Uterus (tissue), 2 donors: ENCODE measurements at regions not wholly inside any gene's neighbourhood (a gene's known extent, or its start where the extent isn't known, plus 50 kb on each side); places are given as distances from the start of the nearest gene placed in this dataset.

ENCODE experiments used
- POLR2A ChIP-seq, 2 donors: fragments of 450-650 bp; IDR thresholded peaks; one replicate each; pipeline ENCODE4 v1.6.1; 2016; ENCODE audit warnings: antibody characterized with exemption in 2 of 2, mild to moderate bottlenecking in 1 of 2, moderate library complexity in 1 of 2
- TF ChIP-seq, protein P1 (sequence below), 4 experiments: fragments of 200-600 bp in 2 of 4; fragments of 450-650 bp in 2 of 4; sonication (generic) in 2 of 4; IDR thresholded peaks; one replicate each; pipeline ENCODE4 v1.5.1; 2016 to 2019; ENCODE audit warnings: antibody characterized with exemption in 4 of 4, mild to moderate bottlenecking in 2 of 4, moderate library complexity in 1 of 4

DNA sequence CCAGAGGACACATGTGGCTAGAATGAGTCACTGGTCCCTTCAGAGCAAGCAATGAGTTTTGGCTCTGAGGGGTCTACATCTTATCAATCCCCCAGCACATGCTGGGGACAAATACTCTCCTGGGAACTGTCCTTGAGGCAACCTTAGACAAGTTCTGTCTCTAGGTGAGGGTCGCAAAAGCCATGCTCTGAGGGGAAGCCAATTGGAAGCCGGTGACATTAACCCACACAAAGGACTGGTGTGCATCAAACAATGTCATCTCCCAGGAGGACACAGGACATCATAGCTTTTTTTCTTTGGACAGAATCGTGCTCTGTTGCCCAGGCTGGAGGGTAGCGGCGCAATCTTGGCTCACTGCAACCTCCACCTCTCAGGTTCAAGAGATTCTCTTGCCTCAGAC lies 111.6 kb upstream of the ZNF722 start:
- TF ChIP-seq, protein P1, sequence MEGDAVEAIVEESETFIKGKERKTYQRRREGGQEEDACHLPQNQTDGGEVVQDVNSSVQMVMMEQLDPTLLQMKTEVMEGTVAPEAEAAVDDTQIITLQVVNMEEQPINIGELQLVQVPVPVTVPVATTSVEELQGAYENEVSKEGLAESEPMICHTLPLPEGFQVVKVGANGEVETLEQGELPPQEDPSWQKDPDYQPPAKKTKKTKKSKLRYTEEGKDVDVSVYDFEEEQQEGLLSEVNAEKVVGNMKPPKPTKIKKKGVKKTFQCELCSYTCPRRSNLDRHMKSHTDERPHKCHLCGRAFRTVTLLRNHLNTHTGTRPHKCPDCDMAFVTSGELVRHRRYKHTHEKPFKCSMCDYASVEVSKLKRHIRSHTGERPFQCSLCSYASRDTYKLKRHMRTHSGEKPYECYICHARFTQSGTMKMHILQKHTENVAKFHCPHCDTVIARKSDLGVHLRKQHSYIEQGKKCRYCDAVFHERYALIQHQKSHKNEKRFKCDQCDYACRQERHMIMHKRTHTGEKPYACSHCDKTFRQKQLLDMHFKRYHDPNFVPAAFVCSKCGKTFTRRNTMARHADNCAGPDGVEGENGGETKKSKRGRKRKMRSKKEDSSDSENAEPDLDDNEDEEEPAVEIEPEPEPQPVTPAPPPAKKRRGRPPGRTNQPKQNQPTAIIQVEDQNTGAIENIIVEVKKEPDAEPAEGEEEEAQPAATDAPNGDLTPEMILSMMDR (IDR thresholded peaks at IDR 0.05): no peak
- no peak for TF ChIP-seq POLR2A (IDR thresholded peaks at IDR 0.05)
